ENCODE measurements at regions not wholly inside any gene's neighbourhood (a gene's known extent, or its start where the extent isn't known, plus 50 kb on each side); places are given as distances from the start of the nearest gene placed in this dataset.

- Histone ChIP-seq H3K9ac (ENCODE audit: low read length) (no peak overlapping the region), H3K27me3 (ENCODE audit: low read length) (no peaks in the 10 kb centered on the region), H3K4me2 (ENCODE audit: low read depth, low read length, poor library complexity, severe bottlenecking) (no peak overlapping the region), H3F3A (ENCODE audit: insufficient read depth) (no peaks in the 10 kb centered on the region), H3K9me3 (ENCODE audit: insufficient read depth, low read length) (no peaks in the 10 kb centered on the region; the same call in 1 of the 2 replicates), H3K27ac (ENCODE audit: low read depth, low read length) (no peak overlapping the region), H3K4me3 (ENCODE audit: insufficient read depth, low read length, poor library complexity, severe bottlenecking) (no peak overlapping the region), H3K9me2 (replicated peaks; ENCODE audit: insufficient read depth, low read length) (no peaks in the 10 kb centered on the region), H2AFZ (ENCODE audit: low read depth, low read length, severe bottlenecking) (no peak overlapping the region), H3K79me2 (ENCODE audit: insufficient read depth, low read length) (no peaks in the 10 kb centered on the region), H3K36me3 (ENCODE audit: low read length) (no peaks in the 10 kb centered on the region), H4K20me1 (ENCODE audit: low read depth, low read length) (no peaks in the 10 kb centered on the region)
- TF ChIP-seq CTCF (IDR thresholded peaks at IDR 0.05; ENCODE audit: insufficient read depth, low read length, poor library complexity, severe bottlenecking) (no peak), EZH2phosphoT487 (conservative IDR thresholded peaks at IDR 0.05; ENCODE audit: low read length) (no peak)
Measured at GRCh38 chr10:33092596-33092995, 134.6 kb upstream of the ITGB1 start.

- Histone ChIP-seq H3K4me3 (ENCODE audit: insufficient read depth, low read length, poor library complexity, severe bottlenecking) (no peak overlapping the region), H3K79me2 (ENCODE audit: insufficient read depth, low read length) (no peaks in the 10 kb centered on the region), H3K9me2 (replicated peaks; ENCODE audit: insufficient read depth, low read length) (no peaks in the 10 kb centered on the region), H3K36me3 (ENCODE audit: low read length) (no peaks in the 10 kb centered on the region), H3K9ac (ENCODE audit: low read length) (no peak overlapping the region), H3K4me2 (ENCODE audit: low read depth, low read length, poor library complexity, severe bottlenecking) (no peak overlapping the region), H4K20me1 (ENCODE audit: low read depth, low read length) (no peaks in the 10 kb centered on the region), H3K9me3 (ENCODE audit: insufficient read depth, low read length) (no peaks in the 10 kb centered on the region; the same call in 1 of the 2 replicates), H2AFZ (ENCODE audit: low read depth, low read length, severe bottlenecking) (no peak overlapping the region), H3K27me3 (ENCODE audit: low read length) (no peaks in the 10 kb centered on the region), H3K27ac (ENCODE audit: low read depth, low read length) (no peak overlapping the region), H3F3A (ENCODE audit: insufficient read depth) (no peaks in the 10 kb centered on the region)
- TF ChIP-seq EZH2phosphoT487 (conservative IDR thresholded peaks at IDR 0.05; ENCODE audit: low read length) (no peak), CTCF (IDR thresholded peaks at IDR 0.05; ENCODE audit: insufficient read depth, low read length, poor library complexity, severe bottlenecking) (no peak)
Measured at GRCh38 chr10:33091201-33091600, 133.2 kb upstream of the ITGB1 start.

- Histone ChIP-seq H3K36me3 (ENCODE audit: low read length) (no peaks in the 10 kb centered on the region), H3K27me3 (ENCODE audit: low read length) (no peaks in the 10 kb centered on the region), H3K9ac (ENCODE audit: low read length) (no peak overlapping the region), H3K27ac (ENCODE audit: low read depth, low read length) (no peak overlapping the region), H3K9me2 (replicated peaks; ENCODE audit: insufficient read depth, low read length) (no peaks in the 10 kb centered on the region), H3K9me3 (ENCODE audit: insufficient read depth, low read length) (no peaks in the 10 kb centered on the region), H3K4me2 (ENCODE audit: low read depth, low read length, poor library complexity, severe bottlenecking) (no peak overlapping the region), H2AFZ (ENCODE audit: low read depth, low read length, severe bottlenecking) (no peak overlapping the region), H3K79me2 (ENCODE audit: insufficient read depth, low read length) (no peaks in the 10 kb centered on the region), H3K4me3 (ENCODE audit: insufficient read depth, low read length, poor library complexity, severe bottlenecking) (no peak overlapping the region), H4K20me1 (ENCODE audit: low read depth, low read length) (no peaks in the 10 kb centered on the region), H3F3A (ENCODE audit: insufficient read depth) (no peaks in the 10 kb centered on the region)
- TF ChIP-seq CTCF (IDR thresholded peaks at IDR 0.05; ENCODE audit: insufficient read depth, low read length, poor library complexity, severe bottlenecking): no peak
Measured at GRCh38 chr10:33088990-33089389, 131.0 kb upstream of the ITGB1 start.

- TF ChIP-seq EZH2phosphoT487 (conservative IDR thresholded peaks at IDR 0.05; ENCODE audit: low read length): no peak
- no peak for TF ChIP-seq CTCF (IDR thresholded peaks at IDR 0.05; ENCODE audit: insufficient read depth, low read length, poor library complexity, severe bottlenecking)
- H3K27me3 ChIP-seq (ENCODE audit: low read length): no peaks in the 10 kb centered on the region
- H3K27ac ChIP-seq (ENCODE audit: low read depth, low read length): no peak overlapping the region
- H2AFZ ChIP-seq (ENCODE audit: low read depth, low read length, severe bottlenecking): no peak overlapping the region
- no peak overlapping the region for H3K9ac ChIP-seq (ENCODE audit: low read length)
- H3K79me2 ChIP-seq (ENCODE audit: insufficient read depth, low read length): no peaks in the 10 kb centered on the region
- no peak overlapping the region for H3K4me2 ChIP-seq (ENCODE audit: low read depth, low read length, poor library complexity, severe bottlenecking)
- no peaks in the 10 kb centered on the region for H3K9me3 ChIP-seq (ENCODE audit: insufficient read depth, low read length)
- no peaks in the 10 kb centered on the region for H3K9me2 ChIP-seq (replicated peaks; ENCODE audit: insufficient read depth, low read length)
- H4K20me1 ChIP-seq (ENCODE audit: low read depth, low read length): no peaks in the 10 kb centered on the region
- H3K36me3 ChIP-seq (ENCODE audit: low read length): no peaks in the 10 kb centered on the region
- no peak overlapping the region for H3K4me3 ChIP-seq (ENCODE audit: insufficient read depth, low read length, poor library complexity, severe bottlenecking)
- no peaks in the 10 kb centered on the region for H3F3A ChIP-seq (ENCODE audit: insufficient read depth)
Measured at GRCh38 chr10:33087922-33088321, 129.9 kb upstream of the ITGB1 start.

Measured in SU-DHL-6 (cell line).